ENCODE measurements at regions not wholly inside any gene's neighbourhood (a gene's known extent, or its start where the extent isn't known, plus 50 kb on each side); places are given as distances from the start of the nearest gene placed in this dataset.

- no peak overlapping the region for H3K4me3 ChIP-seq (ENCODE audit: low read depth, low read length)
- TF ChIP-seq CTCF (IDR thresholded peaks at IDR 0.05; ENCODE audit: insufficient read depth, low read depth, low read length, missing control alignments) = no peak
- no peak for DNase-seq (ENCODE audit: low read depth)
Measured at GRCh38 chr5:74279244-74279643, 361.3 kb downstream of the ENC1 start.

GRCh38 chr5:74277418-74277817 lies 363.1 kb downstream of the ENC1 start:
- no peak for TF ChIP-seq CTCF (IDR thresholded peaks at IDR 0.05; ENCODE audit: insufficient read depth, low read depth, low read length, missing control alignments)
- DNase-seq (ENCODE audit: low read depth) = no peak
- no peak overlapping the region for H3K4me3 ChIP-seq (ENCODE audit: low read depth, low read length)

GRCh38 chr5:74275171-74275992 lies 365.1 kb downstream of the ENC1 start:
- no peak overlapping the region for H3K4me3 ChIP-seq (ENCODE audit: low read depth, low read length)
- no peak for TF ChIP-seq CTCF (IDR thresholded peaks at IDR 0.05; ENCODE audit: insufficient read depth, low read depth, low read length, missing control alignments)
- no peak for DNase-seq (ENCODE audit: low read depth)

GRCh38 chr5:74274326-74274725 lies 366.2 kb downstream of the ENC1 start:
- DNase-seq (ENCODE audit: low read depth) = no peak
- TF ChIP-seq CTCF (IDR thresholded peaks at IDR 0.05; ENCODE audit: insufficient read depth, low read depth, low read length, missing control alignments) = no peak
- H3K4me3 ChIP-seq (ENCODE audit: low read depth, low read length) = no peak overlapping the region

- no peak for TF ChIP-seq CTCF (IDR thresholded peaks at IDR 0.05; ENCODE audit: insufficient read depth, low read depth, low read length, missing control alignments)
- H3K4me3 ChIP-seq (ENCODE audit: low read depth, low read length) = no peak overlapping the region
- DNase-seq (ENCODE audit: low read depth) = no peak
Measured at GRCh38 chr5:74272831-74273451, 367.6 kb downstream of the ENC1 start.

GRCh38 chr5:74272024-74272775 lies 368.3 kb downstream of the ENC1 start:
- TF ChIP-seq CTCF (IDR thresholded peaks at IDR 0.05; ENCODE audit: insufficient read depth, low read depth, low read length, missing control alignments) = no peak
- no peak for DNase-seq (ENCODE audit: low read depth)
- no peak overlapping the region for H3K4me3 ChIP-seq (ENCODE audit: low read depth, low read length)
